A549 (cell line): ENCODE measurements at regions not wholly inside any gene's neighbourhood (a gene's known extent, or its start where the extent isn't known, plus 50 kb on each side); places are given as distances from the start of the nearest gene placed in this dataset.

Source experiments
- EP300 ChIP-seq, 2 experiments: fragments of >200 bp; sonication (Bioruptor Twin); formaldehyde crosslinking; IDR thresholded peaks; 2 replicates in 1 of 2; 3 replicates in 1 of 2; pipeline ENCODE4 v1.6.1; 2016 to 2017
- POLR2A ChIP-seq: IDR thresholded peaks from 2 replicates; pipeline ENCODE4 v1.6.1; 2012; ENCODE audit warnings: mild to moderate bottlenecking, low read length
- ZNF302 ChIP-seq: fragments of 250-450 bp; sonication (Bioruptor Pico); IDR thresholded peaks from 2 replicates; pipeline ENCODE4 v1.9.0; 2021; ENCODE audit warnings: inconsistent platforms, mild to moderate bottlenecking, moderate library complexity
- TF ChIP-seq, protein P1 (sequence below): fragments of >200 bp; sonication (Bioruptor Twin); formaldehyde crosslinking; IDR thresholded peaks from 3 replicates; pipeline ENCODE4 v1.5.1; 2016

DNA sequence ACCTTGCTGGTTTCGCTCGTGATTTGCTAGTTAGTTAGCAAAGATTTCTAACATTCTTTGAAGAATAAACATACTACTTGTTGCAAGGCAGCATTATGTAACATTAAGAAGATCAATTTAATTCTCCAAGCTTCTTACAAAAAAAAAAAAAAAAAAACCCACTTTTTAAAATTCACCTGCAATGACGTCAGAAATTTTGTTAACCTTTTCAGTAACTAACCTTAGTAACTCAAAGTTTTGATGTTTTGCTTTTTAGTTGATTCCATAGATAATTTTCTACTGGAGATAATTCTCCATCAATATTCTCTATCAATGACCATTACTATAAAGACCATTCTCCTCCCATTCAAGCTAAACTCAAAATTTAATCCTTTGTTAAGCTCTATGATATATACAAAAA, 491.8 kb upstream of the TBL1XR1 start:
- TF ChIP-seq ZNF302 (CRISPR knock-in tag): no peak
- TF ChIP-seq, protein P1, sequence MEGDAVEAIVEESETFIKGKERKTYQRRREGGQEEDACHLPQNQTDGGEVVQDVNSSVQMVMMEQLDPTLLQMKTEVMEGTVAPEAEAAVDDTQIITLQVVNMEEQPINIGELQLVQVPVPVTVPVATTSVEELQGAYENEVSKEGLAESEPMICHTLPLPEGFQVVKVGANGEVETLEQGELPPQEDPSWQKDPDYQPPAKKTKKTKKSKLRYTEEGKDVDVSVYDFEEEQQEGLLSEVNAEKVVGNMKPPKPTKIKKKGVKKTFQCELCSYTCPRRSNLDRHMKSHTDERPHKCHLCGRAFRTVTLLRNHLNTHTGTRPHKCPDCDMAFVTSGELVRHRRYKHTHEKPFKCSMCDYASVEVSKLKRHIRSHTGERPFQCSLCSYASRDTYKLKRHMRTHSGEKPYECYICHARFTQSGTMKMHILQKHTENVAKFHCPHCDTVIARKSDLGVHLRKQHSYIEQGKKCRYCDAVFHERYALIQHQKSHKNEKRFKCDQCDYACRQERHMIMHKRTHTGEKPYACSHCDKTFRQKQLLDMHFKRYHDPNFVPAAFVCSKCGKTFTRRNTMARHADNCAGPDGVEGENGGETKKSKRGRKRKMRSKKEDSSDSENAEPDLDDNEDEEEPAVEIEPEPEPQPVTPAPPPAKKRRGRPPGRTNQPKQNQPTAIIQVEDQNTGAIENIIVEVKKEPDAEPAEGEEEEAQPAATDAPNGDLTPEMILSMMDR: no peak
- TF ChIP-seq POLR2A: no peak
- no peak for TF ChIP-seq EP300 (IDR thresholded peaks at IDR 0.05)
